ENCODE measurements at regions not wholly inside any gene's neighbourhood (a gene's known extent, or its start where the extent isn't known, plus 50 kb on each side); places are given as distances from the start of the nearest gene placed in this dataset.

- TF ChIP-seq POLR2AphosphoS5 (IDR thresholded peaks at IDR 0.05; ENCODE audit: borderline replicate concordance, low read depth, low read length) (no peak), EZH2 (IDR thresholded peaks at IDR 0.05) (no peak), FOXP2 (optimal IDR thresholded peaks at IDR 0.05; ENCODE audit: control extremely low read depth, extremely low read length, insufficient read depth) (no peak)
Measured at GRCh38 chr4:141340458-141340857, 119.8 kb downstream of the ZNF330 start.

All from SK-N-MC (cell line).